GM13976 (cell line): ENCODE measurements at regions not wholly inside any gene's neighbourhood (a gene's known extent, or its start where the extent isn't known, plus 50 kb on each side); places are given as distances from the start of the nearest gene placed in this dataset.

Source experiments
- DNase-seq: peaks from one replicate; pipeline ENCODE4 v3.0.0; 2012; ENCODE audit warnings: low spot score
- in situ Hi-C: fragments of 300-500 bp; cut with MboI; formaldehyde crosslinking; loops from one replicate; pipeline ENCODE4 v1.12.0; 2022; ENCODE audit warnings: low sequenced_read_pairs, mixed read lengths, inconsistent platforms; ENCODE audit not compliant: unreplicated experiment
- TF ChIP-seq, protein P1 (sequence below): IDR thresholded peaks from 2 replicates; pipeline ENCODE4 v1.5.1; 2012; ENCODE audit warnings: borderline replicate concordance, mild to moderate bottlenecking; ENCODE audit not compliant: insufficient read depth; ENCODE audit errors: extremely low read depth, missing control alignments, control extremely low read depth

DNA sequence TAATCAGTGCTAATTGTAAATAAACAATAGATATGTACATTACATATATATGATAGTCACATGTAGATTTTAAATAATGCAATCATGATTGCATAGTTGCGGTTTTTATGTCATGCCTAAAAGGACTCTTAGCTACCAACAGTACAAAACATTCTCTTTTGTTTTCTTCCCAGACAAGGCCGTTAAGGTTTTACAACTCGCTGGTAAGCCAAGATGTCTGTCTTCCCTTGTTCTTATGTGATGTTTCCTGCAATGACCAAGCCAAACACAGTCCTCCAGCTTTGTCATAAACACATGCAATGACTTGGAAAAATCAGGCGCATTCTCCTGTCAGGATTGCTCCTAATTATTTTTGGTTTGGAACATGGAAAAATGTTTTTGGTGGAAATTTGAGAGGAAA, 192.3 kb upstream of the GLI3 start:
- in situ Hi-C loops = no loop called here
- TF ChIP-seq, protein P1, sequence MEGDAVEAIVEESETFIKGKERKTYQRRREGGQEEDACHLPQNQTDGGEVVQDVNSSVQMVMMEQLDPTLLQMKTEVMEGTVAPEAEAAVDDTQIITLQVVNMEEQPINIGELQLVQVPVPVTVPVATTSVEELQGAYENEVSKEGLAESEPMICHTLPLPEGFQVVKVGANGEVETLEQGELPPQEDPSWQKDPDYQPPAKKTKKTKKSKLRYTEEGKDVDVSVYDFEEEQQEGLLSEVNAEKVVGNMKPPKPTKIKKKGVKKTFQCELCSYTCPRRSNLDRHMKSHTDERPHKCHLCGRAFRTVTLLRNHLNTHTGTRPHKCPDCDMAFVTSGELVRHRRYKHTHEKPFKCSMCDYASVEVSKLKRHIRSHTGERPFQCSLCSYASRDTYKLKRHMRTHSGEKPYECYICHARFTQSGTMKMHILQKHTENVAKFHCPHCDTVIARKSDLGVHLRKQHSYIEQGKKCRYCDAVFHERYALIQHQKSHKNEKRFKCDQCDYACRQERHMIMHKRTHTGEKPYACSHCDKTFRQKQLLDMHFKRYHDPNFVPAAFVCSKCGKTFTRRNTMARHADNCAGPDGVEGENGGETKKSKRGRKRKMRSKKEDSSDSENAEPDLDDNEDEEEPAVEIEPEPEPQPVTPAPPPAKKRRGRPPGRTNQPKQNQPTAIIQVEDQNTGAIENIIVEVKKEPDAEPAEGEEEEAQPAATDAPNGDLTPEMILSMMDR = no peak
- no peak for DNase-seq

DNA sequence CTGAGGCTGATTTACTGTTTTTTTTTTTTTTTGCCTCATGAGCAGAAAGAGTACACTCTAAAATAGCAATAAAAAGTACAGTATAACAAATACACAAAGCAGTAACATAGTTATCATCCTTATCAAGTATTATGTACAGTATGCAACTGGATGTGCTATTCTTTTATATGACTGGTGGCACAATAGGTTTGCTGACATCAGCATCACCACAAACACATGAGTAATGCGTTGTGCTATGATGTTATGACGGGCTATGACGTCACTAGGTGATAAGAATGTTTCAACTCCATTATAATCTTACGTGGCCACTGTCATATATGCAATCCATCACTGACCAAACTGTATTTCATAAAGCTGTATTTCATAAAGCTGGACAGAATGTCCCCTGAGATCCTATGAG, 189.2 kb upstream of the GLI3 start:
- in situ Hi-C loops = no loop called here
- DNase-seq = no peak
- TF ChIP-seq, protein P1 = no peak

DNA sequence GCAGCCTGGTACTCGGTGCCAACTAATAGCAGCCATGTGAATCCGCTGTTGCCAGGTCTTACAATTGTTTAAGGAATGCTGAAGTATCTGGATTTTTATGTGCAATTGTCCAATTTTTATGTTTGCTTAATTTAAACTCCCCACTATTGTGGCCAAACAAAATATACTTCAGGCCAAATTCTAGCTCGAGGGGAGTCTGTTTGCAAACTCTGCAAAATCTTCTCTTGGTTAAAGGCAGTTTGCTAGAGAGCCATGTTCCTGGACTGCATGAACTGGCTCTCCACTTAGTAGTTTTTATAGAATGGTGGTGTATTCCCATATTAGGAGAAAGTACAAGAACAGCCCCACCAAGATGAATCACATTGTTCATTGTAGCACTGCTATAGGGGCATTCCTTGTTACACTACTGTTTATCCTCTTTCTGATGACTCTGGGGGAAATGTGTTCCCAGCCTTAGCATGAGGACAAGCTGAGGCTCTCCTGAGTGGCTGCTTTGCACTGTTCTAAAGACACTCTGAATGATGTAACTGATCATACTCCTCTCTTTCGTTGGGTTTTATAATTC, 178.0 kb upstream of the GLI3 start:
- in situ Hi-C loops = no loop called here
- TF ChIP-seq, protein P1 = no peak
- no peak for DNase-seq

DNA sequence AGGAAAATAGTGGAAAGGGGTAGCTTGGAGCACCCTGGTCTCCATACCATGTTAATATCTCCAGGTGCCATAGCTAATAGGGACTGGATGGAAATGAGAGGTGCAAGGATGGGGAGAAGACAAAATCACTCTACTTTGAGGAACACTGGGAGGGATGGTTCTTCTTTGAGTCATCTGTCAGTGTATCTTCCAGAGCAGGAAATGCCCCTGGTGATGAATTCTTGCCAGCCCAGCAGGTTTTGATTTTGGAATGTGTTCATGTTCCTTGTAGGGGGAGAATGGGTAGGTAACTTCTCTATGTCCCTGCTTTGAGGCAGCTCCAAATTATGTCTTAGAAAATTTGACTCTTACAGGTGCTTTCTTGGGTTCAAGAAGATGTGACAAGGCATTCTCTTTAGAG, 177.0 kb upstream of the GLI3 start:
- TF ChIP-seq, protein P1 = no peak
- in situ Hi-C loops = no loop called here
- no peak for DNase-seq

DNA sequence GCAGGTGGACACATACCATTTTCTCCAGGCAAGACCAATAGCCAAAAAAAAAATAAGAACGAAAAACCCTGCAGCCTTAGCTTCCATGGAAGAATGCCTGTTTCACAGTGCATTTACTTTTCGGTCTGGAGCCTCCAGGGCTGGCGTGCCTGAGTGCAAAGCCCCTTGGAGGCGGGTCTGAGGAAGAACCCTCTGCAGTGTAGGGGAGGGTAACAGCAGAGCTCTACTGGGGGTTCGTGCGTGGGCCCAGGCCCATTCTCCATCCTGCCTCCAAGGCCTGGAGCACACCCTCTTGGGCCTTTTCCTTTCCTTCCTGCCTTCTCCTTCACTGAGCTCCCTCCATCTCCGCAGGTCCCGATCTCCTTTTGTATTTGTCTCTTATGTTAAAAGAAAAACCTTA, 172.3 kb upstream of the GLI3 start:
- no peak for DNase-seq
- TF ChIP-seq, protein P1 = no peak
- in situ Hi-C loops = no loop called here

DNA sequence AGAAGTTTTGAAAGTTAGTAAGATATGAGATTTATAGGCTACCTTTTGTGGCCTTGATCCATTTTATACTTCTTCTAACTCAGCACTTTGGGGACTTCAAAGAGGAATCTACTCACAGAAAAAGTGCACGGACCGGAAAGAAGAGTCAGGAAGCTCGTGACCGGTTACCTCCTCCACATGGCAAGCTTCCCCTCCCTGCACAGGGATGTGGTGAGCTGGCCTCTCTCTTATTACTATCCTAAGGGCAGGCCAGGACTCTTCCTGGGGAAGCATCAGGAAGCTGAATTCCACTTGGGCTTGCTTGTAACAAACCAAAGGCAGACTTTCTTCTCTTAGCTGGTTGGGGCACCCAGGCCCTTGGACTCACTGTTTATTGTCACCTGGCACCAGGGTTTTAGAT, 170.8 kb upstream of the GLI3 start:
- DNase-seq = no peak
- TF ChIP-seq, protein P1 = no peak
- in situ Hi-C loops = no loop called here
